ENCODE measurements at regions not wholly inside any gene's neighbourhood (a gene's known extent, or its start where the extent isn't known, plus 50 kb on each side); places are given as distances from the start of the nearest gene placed in this dataset.

DNA sequence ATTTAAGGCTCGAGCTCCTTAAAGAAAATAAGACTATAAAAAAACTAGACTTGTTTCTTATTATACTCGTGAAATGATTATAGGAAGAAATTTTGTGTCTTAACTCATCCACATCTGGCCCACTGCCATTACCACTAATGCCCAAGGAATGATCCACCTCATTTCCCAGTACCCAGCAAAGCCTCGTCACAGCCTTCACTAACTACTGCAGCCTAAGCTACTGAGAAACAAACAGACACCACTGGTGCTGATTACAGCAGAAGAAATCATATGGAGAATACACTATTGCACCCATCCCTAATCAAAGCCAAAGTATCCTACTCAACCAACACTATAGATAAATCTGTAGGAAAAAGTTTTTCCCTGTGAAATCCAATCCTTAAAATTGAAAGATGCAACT is 205.3 kb upstream of the NAV3 start:
- TF ChIP-seq TAF1 (IDR thresholded peaks at IDR 0.05; ENCODE audit: borderline replicate concordance, low read depth, low read length) (no peak), POLR2A (IDR thresholded peaks at IDR 0.05; ENCODE audit: low read depth, low read length) (no peak), POLR2AphosphoS5 (IDR thresholded peaks at IDR 0.05; ENCODE audit: low read depth, low read length) (no peak)

Data from GM12892 (cell line).